ENCODE measurements at regions not wholly inside any gene's neighbourhood (a gene's known extent, or its start where the extent isn't known, plus 50 kb on each side); places are given as distances from the start of the nearest gene placed in this dataset.

- H3K9me3 ChIP-seq, result no peaks in the 10 kb centered on the region
- H3K4me3 ChIP-seq, result no peak overlapping the region
- H3K4me1 ChIP-seq, result no peaks in the 10 kb centered on the region
- H3K27me3 ChIP-seq (ENCODE audit: low read depth), result no peaks in the 10 kb centered on the region
- no peaks in the 10 kb centered on the region for H3K36me3 ChIP-seq (replicated peaks)
- in situ Hi-C loops (cut with MboI; ENCODE audit: low sequenced_read_pairs), result no loop called here
- no peak for DNase-seq (ENCODE audit: low spot score in 2 of 2)
These were observed 259.5 kb upstream of the KCNH8 start for GRCh38 chr3:18888819-18889218.

DNA sequence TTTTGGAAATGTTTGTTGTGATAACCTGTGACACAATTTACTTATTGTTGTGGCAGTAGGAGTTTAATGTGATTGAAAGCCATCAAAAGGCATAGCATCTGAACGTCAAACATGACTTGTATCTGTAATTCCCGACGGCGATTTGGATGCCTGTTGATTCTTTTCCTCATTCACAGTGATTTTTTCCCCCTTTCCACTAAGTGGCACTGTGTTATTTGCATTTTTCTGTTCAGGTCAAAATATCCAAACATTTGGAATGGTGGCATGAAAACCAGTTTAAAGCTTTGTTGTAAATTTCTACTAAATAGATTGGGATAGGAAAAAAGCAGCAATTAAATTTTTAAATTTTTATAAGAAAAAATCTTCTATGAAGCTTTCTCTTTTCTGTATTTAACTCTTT is 259.9 kb upstream of the KCNH8 start:
- no peak overlapping the region for H3K4me3 ChIP-seq
- no peak for DNase-seq (ENCODE audit: low spot score in 2 of 2)
- no peaks in the 10 kb centered on the region for H3K9me3 ChIP-seq
- H3K4me1 ChIP-seq, result no peaks in the 10 kb centered on the region
- H3K27me3 ChIP-seq (ENCODE audit: low read depth), result no peaks in the 10 kb centered on the region
- in situ Hi-C loops (cut with MboI; ENCODE audit: low sequenced_read_pairs), result no loop called here
- no peaks in the 10 kb centered on the region for H3K36me3 ChIP-seq (replicated peaks)

DNA sequence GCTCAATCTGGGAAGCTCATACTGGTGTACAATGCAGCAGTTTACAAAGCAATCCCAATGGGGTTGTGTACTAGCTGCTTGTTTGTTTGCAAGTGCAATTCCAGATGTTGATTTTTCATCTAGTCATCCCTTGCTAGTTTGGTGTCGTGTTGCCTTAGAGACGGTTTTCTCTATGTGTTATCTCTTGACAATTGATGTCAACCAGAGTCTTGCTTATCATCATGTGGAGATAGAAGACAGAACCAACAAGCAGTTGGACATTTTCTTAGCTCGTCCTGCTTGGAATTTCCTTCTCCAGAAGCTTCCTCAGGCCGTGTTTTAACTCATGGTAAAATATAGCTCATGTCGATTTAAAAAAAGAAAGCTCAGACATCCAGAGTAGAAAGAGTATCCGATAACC is 262.0 kb upstream of the KCNH8 start:
- no peak for DNase-seq (ENCODE audit: low spot score in 2 of 2)
- H3K4me1 ChIP-seq, result no peaks in the 10 kb centered on the region
- H3K36me3 ChIP-seq (replicated peaks), result no peaks in the 10 kb centered on the region
- in situ Hi-C loops (cut with MboI; ENCODE audit: low sequenced_read_pairs), result no loop called here
- no peaks in the 10 kb centered on the region for H3K9me3 ChIP-seq
- no peaks in the 10 kb centered on the region for H3K27me3 ChIP-seq (ENCODE audit: low read depth)
- no peak overlapping the region for H3K4me3 ChIP-seq

DNA sequence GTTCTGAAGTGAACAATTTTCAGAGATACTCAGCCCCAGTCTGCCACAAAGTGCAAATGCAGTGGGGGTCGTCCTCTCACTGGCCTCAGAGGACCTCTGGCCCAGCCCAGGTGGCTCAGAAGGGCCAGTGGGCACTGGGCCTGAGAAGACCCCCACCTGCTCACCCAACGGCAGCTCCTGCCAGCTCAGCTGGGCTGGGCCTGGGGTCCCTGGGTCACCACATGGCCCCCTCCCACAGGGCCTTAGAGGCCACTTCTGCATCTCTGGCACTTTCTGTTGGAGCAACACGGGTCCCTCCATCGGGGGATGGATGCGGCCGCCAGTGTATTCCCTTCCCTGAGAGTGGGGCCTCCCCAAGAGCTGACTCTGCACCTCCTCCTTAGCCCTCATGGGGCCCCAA is 262.7 kb upstream of the KCNH8 start:
- Histone ChIP-seq H3K4me1 (no peaks in the 10 kb centered on the region), H3K36me3 (replicated peaks) (no peaks in the 10 kb centered on the region), H3K27me3 (ENCODE audit: low read depth) (no peaks in the 10 kb centered on the region), H3K9me3 (no peaks in the 10 kb centered on the region), H3K4me3 (no peak overlapping the region)
- no peak for DNase-seq (ENCODE audit: low spot score in 2 of 2)
- in situ Hi-C loops (cut with MboI; ENCODE audit: low sequenced_read_pairs), result no loop called here

DNA sequence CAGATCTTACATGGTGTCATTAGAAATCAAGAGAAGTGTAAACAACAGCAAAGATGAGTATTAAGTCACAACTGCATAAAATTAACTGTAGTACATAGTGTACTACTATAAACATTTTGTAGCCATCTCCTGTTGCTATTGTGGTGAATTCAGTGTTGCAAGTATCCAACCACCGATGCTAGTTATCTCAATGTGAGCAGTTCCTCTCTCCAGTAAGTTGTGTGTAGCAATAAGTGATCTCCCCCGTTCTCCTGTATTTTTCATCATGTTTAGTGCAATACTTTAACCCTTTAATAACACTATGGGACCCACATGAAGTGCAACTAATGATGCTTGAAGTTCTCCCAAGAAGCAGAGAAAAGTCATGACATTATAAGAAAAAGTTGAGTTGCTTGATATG is 264.7 kb upstream of the KCNH8 start:
- Histone ChIP-seq H3K9me3 (no peaks in the 10 kb centered on the region), H3K36me3 (replicated peaks) (no peaks in the 10 kb centered on the region), H3K27me3 (ENCODE audit: low read depth) (no peaks in the 10 kb centered on the region), H3K4me1 (no peaks in the 10 kb centered on the region), H3K4me3 (no peak overlapping the region)
- in situ Hi-C loops (cut with MboI; ENCODE audit: low sequenced_read_pairs), result no loop called here
- DNase-seq (ENCODE audit: low spot score in 2 of 2), result no peak

DNA sequence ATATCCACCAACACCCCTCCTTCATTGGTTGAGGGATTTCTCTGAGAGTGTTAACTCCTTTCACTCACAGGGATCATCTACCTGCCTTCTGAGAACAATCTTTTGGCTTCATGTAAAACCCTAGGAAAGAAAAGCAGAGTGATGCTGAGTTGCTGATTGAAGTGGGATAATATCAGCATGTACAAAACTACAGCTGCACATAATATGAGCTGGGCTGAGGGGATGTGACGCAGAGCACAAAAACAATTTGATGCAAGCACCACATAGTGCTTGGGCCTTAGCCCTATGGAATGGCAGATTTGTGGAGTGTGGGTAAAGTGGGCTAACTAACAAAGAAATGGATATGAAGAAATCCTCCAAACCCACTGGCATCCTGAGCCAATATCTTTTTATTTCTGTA is 267.6 kb upstream of the KCNH8 start:
- in situ Hi-C loops (cut with MboI; ENCODE audit: low sequenced_read_pairs), result no loop called here
- Histone ChIP-seq H3K4me3 (no peak overlapping the region), H3K4me1 (no peaks in the 10 kb centered on the region), H3K9me3 (no peaks in the 10 kb centered on the region), H3K27me3 (ENCODE audit: low read depth) (no peaks in the 10 kb centered on the region), H3K36me3 (replicated peaks) (no peaks in the 10 kb centered on the region)
- DNase-seq (ENCODE audit: low spot score in 2 of 2), result no peak

GRCh38 chr3:18872466-18872865 is 275.8 kb upstream of the KCNH8 start:
- peaks cover 7% of the 10 kb centered on the region; the same call in 1 of the 2 replicates for H3K4me1 ChIP-seq
- H3K36me3 ChIP-seq (replicated peaks), result no peaks in the 10 kb centered on the region
- no peaks in the 10 kb centered on the region for H3K9me3 ChIP-seq
- in situ Hi-C loops (cut with MboI; ENCODE audit: low sequenced_read_pairs), result no loop called here
- H3K4me3 ChIP-seq, result no peak overlapping the region
- no peaks in the 10 kb centered on the region for H3K27me3 ChIP-seq (ENCODE audit: low read depth)
- DNase-seq (ENCODE audit: low spot score in 2 of 2), result no peak

DNA sequence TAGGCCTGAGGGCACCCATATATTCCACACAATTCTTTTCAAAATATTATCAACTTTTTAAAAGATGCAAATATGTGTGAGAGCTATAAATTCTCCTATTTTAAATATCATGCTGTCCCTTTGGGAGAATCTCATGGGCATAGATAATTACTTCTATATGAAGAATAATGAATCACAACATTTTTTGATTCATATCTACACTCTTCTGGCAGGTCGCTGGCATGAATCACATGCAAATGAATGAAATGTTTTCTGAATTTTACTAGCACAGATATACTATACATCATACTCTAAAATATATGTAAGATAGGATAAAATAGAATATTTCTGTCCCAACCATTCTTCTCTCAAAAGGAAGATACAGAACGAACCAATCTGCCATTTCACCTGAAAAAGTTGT is 277.7 kb upstream of the KCNH8 start:
- no peak overlapping the region for H3K4me3 ChIP-seq
- no peaks in the 10 kb centered on the region for H3K9me3 ChIP-seq
- in situ Hi-C loops (cut with MboI; ENCODE audit: low sequenced_read_pairs), result no loop called here
- H3K4me1 ChIP-seq, result peaks cover 7% of the 10 kb centered on the region; the same call in 1 of the 2 replicates
- no peaks in the 10 kb centered on the region; the same call in 1 of the 2 replicates for H3K27me3 ChIP-seq (ENCODE audit: low read depth)
- DNase-seq (ENCODE audit: low spot score in 2 of 2), result no peak
- no peaks in the 10 kb centered on the region for H3K36me3 ChIP-seq (replicated peaks)

- DNase-seq (ENCODE audit: low spot score in 2 of 2), result no peak
- in situ Hi-C loops (cut with MboI; ENCODE audit: low sequenced_read_pairs), result no loop called here
These were observed 278.2 kb upstream of the KCNH8 start for GRCh38 chr3:18870074-18870640.

GRCh38 chr3:18868911-18869689 is 279.2 kb upstream of the KCNH8 start:
- Histone ChIP-seq H3K9me3 (no peaks in the 10 kb centered on the region), H3K4me1 (peaks cover 7% of the 10 kb centered on the region; the same call in 1 of the 2 replicates), H3K27me3 (ENCODE audit: low read depth) (peaks cover 3% of the 10 kb centered on the region; the same call in 1 of the 2 replicates), H3K4me3 (no peak overlapping the region), H3K36me3 (replicated peaks) (no peaks in the 10 kb centered on the region)
- in situ Hi-C loops (cut with MboI; ENCODE audit: low sequenced_read_pairs), result no loop called here
- peak in 1 of 2 experiments; percentile 31 for DNase-seq (ENCODE audit: low spot score in 2 of 2)

More at GRCh38 chr3:18870074-18870640, 278.2 kb upstream of the KCNH8 start:
- Histone ChIP-seq H3K36me3 (replicated peaks) (no peaks in the 10 kb centered on the region), H3K27me3 (ENCODE audit: low read depth) (peaks cover 3% of the 10 kb centered on the region; the same call in 1 of the 2 replicates), H3K4me3 (no peak overlapping the region), H3K9me3 (no peaks in the 10 kb centered on the region), H3K4me1 (peaks cover 7% of the 10 kb centered on the region; the same call in 1 of the 2 replicates)

GRCh38 chr3:18866899-18867298 is 281.4 kb upstream of the KCNH8 start:
- no peaks in the 10 kb centered on the region for H3K9me3 ChIP-seq
- H3K36me3 ChIP-seq (replicated peaks), result no peaks in the 10 kb centered on the region
- H3K4me3 ChIP-seq, result no peak overlapping the region
- DNase-seq (ENCODE audit: low spot score in 2 of 2), result no peak
- in situ Hi-C loops (cut with MboI; ENCODE audit: low sequenced_read_pairs), result no loop called here
- H3K4me1 ChIP-seq, result peaks cover 7% of the 10 kb centered on the region; the same call in 1 of the 2 replicates
- H3K27me3 ChIP-seq (ENCODE audit: low read depth), result peaks cover 3% of the 10 kb centered on the region; the same call in 1 of the 2 replicates

DNA sequence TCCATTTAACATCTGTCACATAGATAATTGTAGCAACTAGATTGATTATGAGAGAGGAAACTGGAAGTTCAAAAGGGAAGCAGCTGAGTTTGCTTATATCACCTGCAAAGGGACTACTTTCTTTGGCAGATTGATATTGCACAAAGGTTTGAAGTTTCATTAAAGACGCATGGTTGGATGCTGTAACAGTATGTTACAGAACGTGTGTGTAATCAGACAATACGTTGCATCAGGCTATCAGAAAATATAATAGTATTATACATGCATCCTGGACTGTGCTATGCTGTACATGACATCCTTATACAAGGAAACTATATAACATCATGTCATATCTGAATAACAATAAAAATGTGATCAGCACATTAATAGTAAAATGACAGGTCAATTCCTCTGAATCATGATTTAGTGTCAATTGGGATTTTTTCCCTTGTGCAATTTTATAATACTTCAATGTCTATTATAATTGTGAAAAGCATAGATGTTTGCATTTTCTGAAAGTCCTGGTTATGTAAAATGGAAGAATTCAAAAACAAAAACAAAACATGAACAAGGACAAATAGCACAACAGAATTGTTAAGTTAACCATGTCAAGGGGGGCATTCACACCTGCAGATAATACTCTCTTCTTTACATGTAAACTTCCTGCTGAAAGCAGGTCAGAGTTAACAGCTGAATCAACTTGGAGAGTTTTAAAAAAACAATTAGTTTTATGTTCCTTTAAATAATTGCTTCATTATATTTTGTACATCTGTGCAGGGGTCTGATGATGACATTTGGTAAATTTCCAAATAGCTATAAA is 283.2 kb upstream of the KCNH8 start:
- Histone ChIP-seq H3K4me1 (peaks cover 7% of the 10 kb centered on the region; the same call in 1 of the 2 replicates), H3K9me3 (no peaks in the 10 kb centered on the region), H3K27me3 (ENCODE audit: low read depth) (peaks cover 3% of the 10 kb centered on the region; the same call in 1 of the 2 replicates), H3K36me3 (replicated peaks) (no peaks in the 10 kb centered on the region), H3K4me3 (no peak overlapping the region)
- in situ Hi-C loops (cut with MboI; ENCODE audit: low sequenced_read_pairs), result no loop called here
- DNase-seq (ENCODE audit: low spot score in 2 of 2), result no peak

DNA sequence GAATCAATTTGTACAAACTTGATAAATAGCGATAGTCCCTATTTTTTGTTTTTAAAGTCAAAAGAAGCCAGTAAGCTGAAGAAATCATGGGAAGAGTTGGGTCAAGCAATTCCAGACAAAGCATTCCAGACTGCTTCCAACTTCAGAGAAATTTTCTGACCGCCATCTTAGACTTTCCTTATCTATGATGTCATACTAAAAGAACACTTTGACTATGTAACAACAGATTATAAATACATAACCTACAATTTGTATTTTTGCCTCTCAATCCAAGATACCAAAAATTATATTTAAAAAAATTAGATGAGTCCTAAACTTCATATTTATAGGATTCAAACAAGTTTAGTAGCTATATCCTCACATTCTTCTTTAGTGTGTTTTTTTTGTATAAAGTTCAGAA is 286.2 kb upstream of the KCNH8 start:
- Histone ChIP-seq H3K36me3 (replicated peaks) (no peaks in the 10 kb centered on the region), H3K4me1 (no peaks in the 10 kb centered on the region), H3K4me3 (no peak overlapping the region), H3K9me3 (no peaks in the 10 kb centered on the region), H3K27me3 (ENCODE audit: low read depth) (peaks cover 3% of the 10 kb centered on the region; the same call in 1 of the 2 replicates)
- no peak for DNase-seq (ENCODE audit: low spot score in 2 of 2)
- in situ Hi-C loops (cut with MboI; ENCODE audit: low sequenced_read_pairs), result no loop called here

- Histone ChIP-seq H3K36me3 (replicated peaks) (no peaks in the 10 kb centered on the region), H3K9me3 (no peaks in the 10 kb centered on the region), H3K27me3 (ENCODE audit: low read depth) (peaks cover 3% of the 10 kb centered on the region; the same call in 1 of the 2 replicates), H3K4me1 (no peaks in the 10 kb centered on the region), H3K4me3 (no peak overlapping the region)
- DNase-seq (ENCODE audit: low spot score in 2 of 2), result no peak
- in situ Hi-C loops (cut with MboI; ENCODE audit: low sequenced_read_pairs), result no loop called here
These were observed 287.2 kb upstream of the KCNH8 start for GRCh38 chr3:18861137-18861536.

All from HAP-1 (cell line).